GM12874 (cell line): ENCODE measurements at regions not wholly inside any gene's neighbourhood (a gene's known extent, or its start where the extent isn't known, plus 50 kb on each side); places are given as distances from the start of the nearest gene placed in this dataset.

Source experiments
- TF ChIP-seq, protein P1 (sequence below): IDR thresholded peaks from 2 replicates; pipeline ENCODE4 v1.5.1; 2011; ENCODE audit warnings: low read depth, mild to moderate bottlenecking, control low read depth, low read length, moderate library complexity; ENCODE audit not compliant: insufficient read depth

- TF ChIP-seq, protein P1, sequence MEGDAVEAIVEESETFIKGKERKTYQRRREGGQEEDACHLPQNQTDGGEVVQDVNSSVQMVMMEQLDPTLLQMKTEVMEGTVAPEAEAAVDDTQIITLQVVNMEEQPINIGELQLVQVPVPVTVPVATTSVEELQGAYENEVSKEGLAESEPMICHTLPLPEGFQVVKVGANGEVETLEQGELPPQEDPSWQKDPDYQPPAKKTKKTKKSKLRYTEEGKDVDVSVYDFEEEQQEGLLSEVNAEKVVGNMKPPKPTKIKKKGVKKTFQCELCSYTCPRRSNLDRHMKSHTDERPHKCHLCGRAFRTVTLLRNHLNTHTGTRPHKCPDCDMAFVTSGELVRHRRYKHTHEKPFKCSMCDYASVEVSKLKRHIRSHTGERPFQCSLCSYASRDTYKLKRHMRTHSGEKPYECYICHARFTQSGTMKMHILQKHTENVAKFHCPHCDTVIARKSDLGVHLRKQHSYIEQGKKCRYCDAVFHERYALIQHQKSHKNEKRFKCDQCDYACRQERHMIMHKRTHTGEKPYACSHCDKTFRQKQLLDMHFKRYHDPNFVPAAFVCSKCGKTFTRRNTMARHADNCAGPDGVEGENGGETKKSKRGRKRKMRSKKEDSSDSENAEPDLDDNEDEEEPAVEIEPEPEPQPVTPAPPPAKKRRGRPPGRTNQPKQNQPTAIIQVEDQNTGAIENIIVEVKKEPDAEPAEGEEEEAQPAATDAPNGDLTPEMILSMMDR: no peak
Measured at GRCh38 chr4:126992910-126993309, 639.8 kb upstream of the INTU start.

DNA sequence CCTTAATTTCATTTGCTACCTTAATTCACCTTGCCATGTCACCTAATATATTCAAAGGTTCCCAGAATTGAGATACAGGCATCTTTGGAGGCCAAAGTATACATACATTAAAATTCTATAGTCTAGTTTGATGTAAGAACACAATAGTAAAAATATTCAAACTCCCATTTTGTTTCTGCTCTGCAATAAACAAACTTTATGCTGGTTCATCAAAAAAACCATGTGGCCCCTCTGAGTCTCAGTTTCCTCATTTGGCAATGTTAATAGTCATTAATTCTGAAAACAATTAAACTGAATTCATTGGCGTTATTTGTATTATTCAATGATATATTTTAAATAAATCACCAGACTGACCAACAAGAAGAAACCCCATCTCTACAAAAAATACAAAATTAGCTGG, 639.4 kb upstream of the INTU start:
- TF ChIP-seq, protein P1: no peak

DNA sequence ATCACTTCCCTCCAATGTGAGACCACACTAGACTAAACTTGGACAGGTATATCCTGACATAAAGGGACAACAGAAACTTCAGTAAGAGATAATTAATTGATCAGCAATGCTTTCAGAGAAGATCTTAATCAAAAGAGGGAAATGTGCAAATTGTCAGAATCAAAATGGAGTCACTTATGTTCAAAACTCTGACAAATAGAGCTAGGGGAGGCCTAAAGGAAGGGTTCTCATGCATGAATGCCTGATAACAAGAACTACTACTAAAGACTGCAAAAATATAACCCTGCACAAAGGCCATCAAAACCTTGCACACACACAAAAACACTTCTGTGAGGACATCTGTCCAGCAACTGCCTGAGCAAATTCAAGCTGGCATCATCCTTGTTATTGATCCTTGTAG, 637.5 kb upstream of the INTU start:
- TF ChIP-seq, protein P1: no peak

DNA sequence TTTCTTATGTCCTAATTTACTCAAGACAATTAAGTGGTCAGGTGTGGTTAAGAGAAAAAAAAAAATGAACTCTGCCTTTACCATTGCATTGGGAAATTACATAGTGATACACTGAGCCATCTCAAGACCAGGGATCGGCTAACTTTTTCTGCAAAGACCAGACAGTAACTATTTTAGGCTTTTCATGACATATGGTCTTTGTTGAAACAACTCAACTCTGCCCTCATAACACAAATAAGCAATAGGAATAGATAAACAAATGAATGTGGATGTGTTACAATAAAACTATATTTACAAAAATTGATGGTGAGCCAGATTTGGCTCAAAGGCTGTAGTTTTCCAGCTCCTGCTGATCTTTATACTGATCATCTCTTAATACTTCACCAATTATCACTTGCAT, 632.6 kb upstream of the INTU start:
- TF ChIP-seq, protein P1: no peak

DNA sequence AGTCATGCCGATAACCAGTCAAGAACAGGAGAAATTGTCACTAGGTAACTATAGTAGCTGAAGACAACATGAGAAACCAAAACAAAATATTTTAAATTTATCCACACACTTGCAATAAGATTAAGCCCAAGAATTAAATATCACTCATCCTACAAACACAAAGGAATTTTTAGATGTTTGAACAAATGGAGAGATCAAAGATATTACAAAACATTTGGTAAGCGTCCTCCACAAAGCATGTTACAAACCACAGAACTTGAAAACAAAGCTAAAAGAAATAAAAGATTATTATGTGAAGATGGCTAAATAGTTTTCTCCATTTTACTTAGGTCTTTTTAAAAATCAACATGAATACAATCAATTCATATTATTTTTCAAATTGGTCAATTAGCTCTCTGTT, 631.9 kb upstream of the INTU start:
- TF ChIP-seq, protein P1: no peak

DNA sequence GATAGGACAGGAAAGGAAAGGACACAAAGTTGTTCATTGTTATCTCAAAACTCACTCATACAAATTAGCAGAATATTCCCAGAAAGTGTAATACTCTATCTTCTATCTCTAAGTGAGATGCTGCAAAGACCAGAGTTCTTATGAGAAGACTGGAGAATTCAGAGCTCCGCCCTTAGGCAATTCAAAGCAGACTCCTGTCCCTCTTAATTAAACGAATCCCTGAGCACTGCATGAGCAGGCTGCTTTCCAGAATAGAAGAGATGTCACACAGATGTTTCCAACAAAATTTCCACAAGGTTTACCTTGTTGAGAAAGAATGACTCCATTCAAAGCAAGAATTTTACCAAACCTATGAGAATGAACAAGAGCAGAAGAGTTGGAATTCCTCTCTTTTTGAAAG, 630.8 kb upstream of the INTU start:
- TF ChIP-seq, protein P1: no peak

- TF ChIP-seq, protein P1: no peak
Measured at GRCh38 chr4:127006446-127006877, 626.3 kb upstream of the INTU start.

- TF ChIP-seq, protein P1: no peak
Measured at GRCh38 chr4:127007305-127007704, 625.5 kb upstream of the INTU start.
